DOHH2 (cell line): ENCODE measurements at regions not wholly inside any gene's neighbourhood (a gene's known extent, or its start where the extent isn't known, plus 50 kb on each side); places are given as distances from the start of the nearest gene placed in this dataset.
"Not testable (repeated sequence)": the region's sequence is repeated elsewhere in the genome, so short reads cannot be mapped to it uniquely, and the experiment has no call there.

Source experiments
- EZH2phosphoT487 ChIP-seq: fragments of 200-600 bp; sonication (generic); IDR thresholded peaks from 2 replicates; pipeline ENCODE4 v1.6.1; 2017; ENCODE audit warnings: borderline replicate concordance, mild to moderate bottlenecking, antibody characterized with exemption, low read length, moderate library complexity, mixed read lengths
- TF ChIP-seq, protein P1 (sequence below): fragments of 200-600 bp; sonication (generic); IDR thresholded peaks from one replicate; pipeline ENCODE4 v1.5.1; 2014; ENCODE audit warnings: antibody characterized with exemption, mild to moderate bottlenecking, low read depth, low read length; ENCODE audit not compliant: poor library complexity, severe bottlenecking

DNA sequence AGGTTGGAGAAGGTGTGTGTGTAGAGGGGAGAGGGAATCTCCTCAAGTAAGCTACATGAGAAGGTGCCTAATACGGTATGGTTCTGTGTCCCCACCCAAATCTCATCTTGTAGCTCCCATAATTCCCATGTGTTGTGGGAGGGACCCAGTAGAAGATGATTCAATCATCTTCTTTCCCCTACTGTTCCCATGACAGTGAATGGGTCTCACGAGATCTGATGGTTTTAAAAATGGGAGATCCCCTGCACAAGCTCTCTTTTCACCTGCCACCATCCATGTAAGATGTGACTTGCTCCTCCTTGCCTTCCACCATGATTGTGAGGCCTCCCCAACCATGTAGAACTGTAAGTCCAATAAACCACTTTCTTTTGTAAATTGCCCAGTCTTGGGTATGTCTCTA, 106.1 kb upstream of the PLEKHG1 start:
- TF ChIP-seq EZH2phosphoT487: not testable (repeated sequence)
- TF ChIP-seq, protein P1, sequence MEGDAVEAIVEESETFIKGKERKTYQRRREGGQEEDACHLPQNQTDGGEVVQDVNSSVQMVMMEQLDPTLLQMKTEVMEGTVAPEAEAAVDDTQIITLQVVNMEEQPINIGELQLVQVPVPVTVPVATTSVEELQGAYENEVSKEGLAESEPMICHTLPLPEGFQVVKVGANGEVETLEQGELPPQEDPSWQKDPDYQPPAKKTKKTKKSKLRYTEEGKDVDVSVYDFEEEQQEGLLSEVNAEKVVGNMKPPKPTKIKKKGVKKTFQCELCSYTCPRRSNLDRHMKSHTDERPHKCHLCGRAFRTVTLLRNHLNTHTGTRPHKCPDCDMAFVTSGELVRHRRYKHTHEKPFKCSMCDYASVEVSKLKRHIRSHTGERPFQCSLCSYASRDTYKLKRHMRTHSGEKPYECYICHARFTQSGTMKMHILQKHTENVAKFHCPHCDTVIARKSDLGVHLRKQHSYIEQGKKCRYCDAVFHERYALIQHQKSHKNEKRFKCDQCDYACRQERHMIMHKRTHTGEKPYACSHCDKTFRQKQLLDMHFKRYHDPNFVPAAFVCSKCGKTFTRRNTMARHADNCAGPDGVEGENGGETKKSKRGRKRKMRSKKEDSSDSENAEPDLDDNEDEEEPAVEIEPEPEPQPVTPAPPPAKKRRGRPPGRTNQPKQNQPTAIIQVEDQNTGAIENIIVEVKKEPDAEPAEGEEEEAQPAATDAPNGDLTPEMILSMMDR: not testable (repeated sequence)
